ENCODE measurements at regions not wholly inside any gene's neighbourhood (a gene's known extent, or its start where the extent isn't known, plus 50 kb on each side); places are given as distances from the start of the nearest gene placed in this dataset.

DNA sequence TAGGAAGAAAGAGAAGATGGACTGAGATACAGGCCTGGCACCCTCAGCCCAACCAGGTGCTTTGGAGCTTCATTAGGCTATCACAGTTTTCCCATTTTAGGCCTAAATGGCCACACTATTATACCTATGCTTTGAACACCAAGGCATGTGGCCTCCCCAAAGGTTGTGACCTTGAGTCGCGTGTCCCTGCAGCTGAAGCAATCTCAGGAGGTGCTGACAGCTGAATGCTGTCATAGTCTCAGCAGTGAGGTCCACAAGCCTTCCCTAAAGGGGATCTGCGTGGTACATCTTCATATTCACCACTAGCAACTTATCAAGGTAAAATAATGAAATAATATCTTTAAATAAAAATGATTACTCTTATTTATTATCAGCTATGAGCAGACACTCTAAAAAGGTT, 707.9 kb upstream of the NRSN1 start:
- TF ChIP-seq CTCF (IDR thresholded peaks at IDR 0.05) (no peak), POLR2A (IDR thresholded peaks at IDR 0.05) (no peak)
